ENCODE measurements at regions not wholly inside any gene's neighbourhood (a gene's known extent, or its start where the extent isn't known, plus 50 kb on each side); places are given as distances from the start of the nearest gene placed in this dataset.

DNA sequence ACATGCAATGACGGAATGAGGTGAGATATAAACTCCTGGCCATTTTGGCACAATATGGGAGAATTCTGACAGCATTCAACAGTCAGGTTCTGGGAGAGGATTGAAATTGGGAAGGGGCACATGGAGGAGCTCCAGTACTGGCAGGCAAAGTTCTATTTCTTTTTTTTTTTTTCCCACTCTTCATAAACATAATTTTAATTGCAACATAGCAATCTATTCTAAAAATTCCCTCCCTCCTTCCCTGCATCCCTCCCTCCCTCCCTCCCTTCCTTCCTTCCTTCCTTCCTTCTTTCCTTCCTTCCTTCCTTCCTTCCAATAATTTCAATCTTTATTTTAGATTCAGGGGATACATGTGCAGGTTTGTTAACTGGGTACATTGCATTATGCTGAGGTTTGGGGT, 93.2 kb downstream of the PTCSC3 start:
- DNase-seq, result no peak

DNA sequence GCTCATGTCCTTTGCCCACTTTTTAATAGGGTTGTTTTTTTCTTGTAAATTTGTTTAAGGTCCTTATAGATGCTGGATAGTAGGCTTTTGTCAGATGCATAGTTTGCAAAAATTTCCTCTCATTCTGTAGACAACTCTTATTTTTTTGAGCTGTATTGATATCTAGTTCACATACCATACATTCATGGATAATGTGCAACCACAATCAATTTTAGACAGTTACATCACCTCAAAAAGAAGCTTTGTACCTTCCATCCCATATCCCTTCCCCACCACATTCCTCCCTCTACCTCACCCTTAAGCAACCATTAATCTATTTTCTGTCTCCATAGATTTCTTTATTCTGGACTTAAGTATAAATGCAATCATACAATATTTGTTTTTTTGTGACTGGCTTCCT, 98.4 kb downstream of the PTCSC3 start:
- DNase-seq, result no peak

DNA sequence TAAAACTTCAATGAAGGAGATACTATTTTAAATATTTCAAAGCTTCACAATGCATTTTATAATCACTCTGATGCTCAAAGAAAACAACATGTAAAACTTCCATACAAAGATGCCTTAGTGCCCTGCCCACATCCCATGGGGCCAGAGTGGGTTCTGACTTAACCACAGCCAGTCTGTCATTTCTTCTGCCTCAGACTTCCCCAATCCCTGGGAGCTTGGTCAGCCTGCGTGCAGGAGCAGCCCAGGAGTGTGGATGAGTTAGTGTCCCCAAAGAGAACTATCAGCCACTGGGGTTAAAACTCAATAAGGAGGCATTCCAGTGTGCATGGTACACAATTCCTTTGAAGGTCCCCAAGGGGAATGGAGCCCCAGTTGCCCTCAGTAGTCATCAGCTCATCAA, 100.3 kb downstream of the PTCSC3 start:
- no peak for DNase-seq

DNA sequence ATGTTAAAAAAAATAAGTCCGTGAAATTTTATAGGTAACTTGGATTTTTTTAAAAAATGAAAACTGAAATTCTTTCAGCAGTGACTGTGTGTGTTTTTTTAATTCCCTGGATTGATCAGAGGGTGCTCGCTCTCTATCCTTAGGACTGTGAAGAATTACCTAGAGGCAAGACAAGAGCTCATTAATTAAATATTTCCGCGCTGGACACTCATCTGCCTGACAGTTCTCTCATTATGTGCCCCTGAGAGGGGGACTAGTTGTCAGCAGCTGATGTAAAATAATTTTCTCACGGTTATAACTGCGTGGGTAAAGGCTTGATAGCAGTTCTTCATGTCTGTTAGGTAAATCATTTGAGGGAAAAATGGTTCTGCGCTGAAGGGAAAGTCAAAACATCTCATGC, 101.3 kb downstream of the PTCSC3 start:
- DNase-seq, result no peak

DNA sequence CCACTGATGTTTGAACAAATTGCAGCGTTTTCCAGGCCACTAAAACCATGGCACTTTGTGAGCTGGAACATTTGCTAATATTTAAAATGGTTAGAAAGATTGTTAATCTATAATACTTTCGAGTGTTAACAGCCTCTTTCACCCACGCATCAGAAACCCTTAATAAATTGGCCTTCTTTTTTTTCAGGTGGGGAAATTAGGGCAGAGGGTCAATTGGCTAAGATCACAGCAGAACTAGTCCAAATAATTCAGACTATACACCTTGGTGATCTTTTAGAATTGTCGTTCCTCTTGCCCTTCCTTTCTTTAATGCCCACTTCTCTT, 105.8 kb downstream of the PTCSC3 start:
- no peak for DNase-seq

DNA sequence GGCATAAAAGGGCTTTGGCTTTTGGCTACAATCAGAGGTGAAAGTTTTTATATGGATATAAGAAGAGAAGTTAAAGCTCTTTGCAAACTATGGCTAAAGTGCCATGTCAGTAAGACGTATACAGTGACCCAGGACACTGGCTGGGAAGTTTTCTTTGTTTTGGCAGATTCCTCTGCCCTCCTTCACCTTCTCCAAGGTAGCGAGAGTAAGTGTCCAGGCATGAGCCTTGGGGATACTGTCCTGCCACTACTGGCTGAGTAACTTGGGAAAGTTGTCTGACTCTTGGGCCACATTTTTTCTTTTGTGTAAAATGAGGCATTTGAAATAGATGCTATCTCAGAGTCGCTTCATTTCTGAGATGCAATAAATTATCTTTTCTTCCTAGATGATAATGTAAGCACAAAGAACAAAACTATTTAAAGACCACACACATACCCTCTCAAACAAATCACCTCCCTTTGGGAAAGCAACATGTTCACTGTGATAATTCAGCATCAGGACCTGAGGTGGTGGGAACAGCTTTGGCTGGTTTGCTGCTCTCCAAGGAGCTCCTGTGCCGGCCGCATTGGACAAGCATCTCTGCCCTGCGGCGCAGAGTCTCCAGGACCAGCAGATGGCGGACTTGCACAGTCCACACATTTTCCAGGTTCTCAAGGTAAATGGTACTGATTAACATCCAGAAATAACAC, 106.3 kb downstream of the PTCSC3 start:
- DNase-seq, result no peak

DNA sequence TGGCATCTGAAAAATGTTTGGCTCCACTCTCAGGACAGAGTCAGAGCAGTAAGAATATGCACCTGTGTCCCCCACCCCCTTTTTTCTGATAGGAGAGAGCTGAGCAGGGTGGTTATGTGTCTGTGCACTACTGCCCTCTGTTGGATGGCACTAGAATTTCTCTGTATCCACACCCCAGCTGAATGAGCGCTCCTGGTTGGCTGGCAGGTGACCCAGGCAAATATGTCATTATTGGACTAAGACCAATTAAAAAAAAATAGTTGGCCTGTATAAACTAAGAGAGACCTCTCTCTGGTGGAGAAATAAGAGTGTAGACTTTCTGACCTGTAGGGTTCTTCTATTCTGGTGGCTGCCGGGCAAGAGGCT, 107.0 kb downstream of the PTCSC3 start:
- DNase-seq, result no peak

DNA sequence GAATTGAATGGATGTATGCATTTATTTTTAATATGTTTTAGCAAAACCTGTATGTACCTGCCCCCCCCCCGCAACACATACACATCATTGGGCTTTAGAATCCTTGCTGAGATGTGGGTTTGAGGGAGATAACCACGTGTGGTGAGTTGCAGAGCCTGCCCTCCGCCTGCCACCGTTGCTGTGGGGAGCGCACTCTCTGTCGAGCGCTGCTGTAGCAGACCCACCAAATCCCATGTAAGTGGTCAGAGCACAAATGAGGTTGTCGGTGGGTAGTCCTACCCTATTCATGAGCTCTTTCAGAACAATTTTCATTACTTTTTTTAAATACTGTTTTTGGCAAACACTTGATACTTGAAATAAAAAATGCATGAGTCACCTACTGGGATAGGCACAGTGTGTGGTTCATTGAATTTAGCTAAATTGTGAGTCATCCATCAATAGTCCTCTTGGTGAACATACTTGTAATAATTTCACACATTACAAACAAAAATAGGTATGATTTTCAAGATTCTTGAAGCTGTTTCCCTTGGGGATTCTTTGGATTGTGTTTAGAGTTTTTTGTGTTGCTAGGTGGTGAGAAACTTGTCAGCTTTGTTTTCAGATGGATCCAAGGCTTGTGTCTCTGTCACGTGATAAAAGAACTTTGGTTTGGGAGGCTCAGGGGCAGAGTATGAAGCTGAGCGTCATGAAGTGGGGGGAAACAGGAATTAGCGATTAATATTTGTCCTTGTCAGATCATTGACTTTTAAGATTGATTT, 107.6 kb downstream of the PTCSC3 start:
- no peak for DNase-seq

DNA sequence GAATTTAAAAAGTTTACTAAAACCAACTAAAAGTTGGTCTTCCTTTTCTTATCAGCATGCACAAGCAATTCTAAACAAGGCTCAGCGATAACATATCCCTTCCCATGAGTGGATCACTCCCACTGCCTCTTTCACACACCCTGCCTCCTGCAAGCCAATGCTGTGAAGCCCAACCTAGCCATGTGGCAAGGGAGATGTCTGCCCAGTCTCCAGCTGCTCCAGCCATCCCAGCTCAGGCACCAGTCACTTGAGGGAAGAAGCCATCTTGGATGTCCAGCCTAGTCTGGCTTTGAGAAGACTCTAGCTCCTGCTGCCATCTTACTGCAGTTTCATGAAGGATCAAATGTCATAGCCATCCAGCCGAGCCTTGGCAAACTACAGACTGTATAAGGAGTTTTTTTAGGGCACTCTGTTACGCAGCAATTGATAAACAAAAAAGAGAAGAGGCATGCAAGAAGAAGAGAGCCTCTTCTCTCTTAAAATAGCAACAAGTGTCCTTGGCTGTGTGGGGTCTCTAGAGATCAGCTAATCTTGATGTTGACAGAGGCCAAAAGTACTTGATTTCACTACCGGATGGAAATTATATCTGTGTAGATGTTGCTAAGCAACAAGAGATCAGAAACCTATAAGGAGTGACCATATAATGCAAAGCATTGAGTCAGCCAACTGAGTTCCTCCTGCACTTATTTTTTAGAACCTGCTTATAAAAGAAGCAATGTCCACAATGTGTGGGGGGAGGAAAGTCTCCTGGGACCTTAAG, 108.9 kb downstream of the PTCSC3 start:
- DNase-seq, result no peak

DNA sequence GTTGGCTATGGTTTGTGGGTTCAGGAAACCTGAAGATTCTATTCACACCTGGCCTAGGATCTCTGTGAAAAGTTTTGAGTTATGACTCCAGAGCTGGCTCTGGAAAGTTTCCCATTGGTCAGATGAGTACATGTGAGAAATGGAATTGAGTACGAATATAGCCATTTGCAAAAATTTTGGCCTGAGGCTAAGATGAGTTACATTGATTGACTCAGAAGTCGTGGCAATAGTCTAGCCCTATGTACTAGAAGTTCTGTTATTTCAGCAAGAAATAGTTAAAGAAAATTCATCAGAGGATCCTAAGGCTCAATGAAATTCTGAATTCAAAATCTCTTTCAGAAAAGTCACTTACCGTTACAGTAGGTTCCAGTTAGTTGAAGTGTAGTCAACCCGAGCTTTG, 109.9 kb downstream of the PTCSC3 start:
- DNase-seq, result no peak

DNA sequence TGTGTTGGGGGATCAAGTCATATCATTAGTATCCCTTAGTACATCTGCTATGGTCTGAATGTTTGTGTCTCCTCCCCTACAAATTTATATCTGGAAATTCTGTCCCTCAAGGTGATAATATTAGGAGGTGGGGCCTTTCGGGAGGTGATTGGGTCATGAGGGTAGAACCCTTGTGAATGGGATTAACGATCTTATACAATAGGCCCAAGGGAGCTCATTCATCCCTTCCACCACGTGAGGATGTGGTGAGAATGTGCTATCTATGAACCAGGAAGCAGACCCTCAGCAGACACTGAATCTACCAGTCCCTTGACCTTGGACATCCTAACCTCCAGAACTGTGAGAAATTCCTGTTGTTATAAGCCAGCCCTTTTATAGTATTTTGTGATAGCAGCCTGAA, 110.7 kb downstream of the PTCSC3 start:
- no peak for DNase-seq

DNA sequence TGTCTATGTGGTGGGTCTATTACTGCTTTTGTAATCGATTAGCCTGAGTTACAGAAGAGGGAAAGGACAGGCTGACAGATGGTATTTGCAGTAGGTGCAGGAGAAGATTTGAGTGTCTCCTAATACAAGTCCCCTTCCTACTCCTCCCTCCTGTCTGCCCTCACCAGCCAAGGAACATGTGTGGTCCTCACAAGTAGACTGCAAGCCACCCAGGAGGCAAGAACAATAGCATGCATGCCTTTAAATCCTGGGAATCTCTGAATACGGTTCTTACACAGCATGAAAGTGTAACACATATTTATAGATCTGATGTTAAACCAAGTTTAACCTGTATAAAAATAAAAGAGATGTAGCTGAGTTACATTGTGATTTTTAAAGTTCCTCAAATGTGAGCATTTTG, 117.0 kb downstream of the PTCSC3 start:
- no peak for DNase-seq

DNA sequence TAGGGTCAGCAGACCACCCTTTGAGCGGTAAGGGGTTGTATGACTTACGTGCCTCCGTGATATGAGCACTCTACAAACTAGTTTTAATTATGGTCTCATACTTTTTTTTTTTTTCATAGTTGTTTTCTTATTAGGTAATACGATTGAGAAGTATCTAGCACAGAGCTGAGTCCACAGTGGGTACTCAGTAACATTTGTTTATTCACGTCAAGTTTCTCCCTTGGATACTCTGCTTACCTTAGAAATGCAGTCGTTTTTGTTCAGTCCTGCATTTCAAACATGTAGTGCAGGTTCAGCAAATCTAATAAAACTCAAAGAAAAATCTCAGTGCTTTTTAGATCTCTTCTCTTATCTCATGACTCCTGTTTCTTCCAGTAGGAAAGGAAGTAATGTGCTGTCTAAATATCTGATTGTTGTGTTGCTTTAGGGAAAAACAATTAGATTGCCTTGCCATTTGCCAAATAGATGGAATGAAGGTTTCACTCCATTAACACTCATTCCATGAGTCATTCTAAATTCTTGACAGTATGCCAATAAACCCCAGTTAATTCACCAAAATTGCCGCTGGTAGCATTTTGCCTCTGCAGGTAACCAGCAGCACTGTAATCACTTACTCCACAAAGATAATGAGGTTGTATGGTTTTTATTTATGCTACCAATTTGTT, 118.9 kb downstream of the PTCSC3 start:
- no peak for DNase-seq

DNA sequence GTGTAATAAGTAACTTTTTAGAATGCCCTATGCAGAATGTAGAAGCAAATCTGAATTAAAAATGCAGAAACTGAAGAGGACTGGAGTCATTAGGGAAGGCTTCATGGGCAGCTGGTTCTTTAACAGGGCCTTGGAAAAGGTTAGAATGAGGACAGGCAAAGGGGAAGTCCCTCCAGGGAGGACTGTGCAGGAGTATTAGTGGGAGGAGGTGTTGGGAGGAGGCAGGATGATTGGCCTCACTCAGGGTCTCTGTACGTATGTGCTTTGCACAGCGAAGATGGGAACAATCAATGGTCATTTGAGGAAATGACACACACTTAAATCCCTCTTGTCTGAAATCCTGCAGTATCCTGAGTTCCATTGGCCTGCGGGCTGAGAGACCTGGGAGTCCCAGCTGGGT, 119.7 kb downstream of the PTCSC3 start:
- no peak for DNase-seq

DNA sequence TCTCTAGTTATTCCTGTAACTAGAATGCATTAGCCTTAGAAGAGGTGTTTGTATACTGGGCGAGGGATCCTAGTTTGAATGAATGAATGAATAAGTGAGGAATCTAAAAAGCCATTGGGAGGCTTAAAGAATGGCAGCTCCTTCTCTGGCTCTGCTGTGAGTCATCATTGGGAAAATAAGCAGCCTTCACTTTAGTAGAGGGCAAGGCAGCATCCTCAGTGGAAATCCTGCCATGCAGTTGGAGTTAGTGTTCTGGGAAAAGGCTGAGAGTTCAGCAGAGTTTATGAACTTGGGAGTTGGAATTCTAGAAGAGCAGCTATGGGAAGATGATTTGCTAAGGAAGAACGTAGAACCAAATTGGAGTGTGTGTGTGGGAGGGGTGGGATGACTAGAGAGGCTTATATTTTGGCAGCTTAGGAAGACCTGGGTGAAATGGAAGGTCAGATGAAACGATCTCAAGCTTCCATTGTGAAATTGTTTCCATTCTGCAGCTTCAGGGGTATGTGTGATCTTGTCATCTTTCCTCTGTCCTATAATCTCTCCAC, 120.8 kb downstream of the PTCSC3 start:
- no peak for DNase-seq

DNA sequence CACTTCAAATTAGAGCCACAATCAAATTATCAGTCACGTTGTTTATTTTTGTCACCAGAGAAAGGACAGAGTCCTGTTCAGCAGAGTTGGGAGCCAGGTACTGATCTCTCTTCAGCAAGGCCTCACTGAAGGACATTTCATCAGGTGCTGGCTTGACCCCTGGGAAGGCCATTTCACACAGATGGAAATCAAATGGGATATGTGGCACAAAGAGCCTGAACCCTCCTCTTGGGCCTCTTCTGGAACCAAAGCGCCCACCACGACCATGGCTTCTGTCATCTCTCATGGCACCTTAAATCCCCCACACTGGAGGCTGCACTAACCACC, 121.5 kb downstream of the PTCSC3 start:
- DNase-seq, result no peak

DNA sequence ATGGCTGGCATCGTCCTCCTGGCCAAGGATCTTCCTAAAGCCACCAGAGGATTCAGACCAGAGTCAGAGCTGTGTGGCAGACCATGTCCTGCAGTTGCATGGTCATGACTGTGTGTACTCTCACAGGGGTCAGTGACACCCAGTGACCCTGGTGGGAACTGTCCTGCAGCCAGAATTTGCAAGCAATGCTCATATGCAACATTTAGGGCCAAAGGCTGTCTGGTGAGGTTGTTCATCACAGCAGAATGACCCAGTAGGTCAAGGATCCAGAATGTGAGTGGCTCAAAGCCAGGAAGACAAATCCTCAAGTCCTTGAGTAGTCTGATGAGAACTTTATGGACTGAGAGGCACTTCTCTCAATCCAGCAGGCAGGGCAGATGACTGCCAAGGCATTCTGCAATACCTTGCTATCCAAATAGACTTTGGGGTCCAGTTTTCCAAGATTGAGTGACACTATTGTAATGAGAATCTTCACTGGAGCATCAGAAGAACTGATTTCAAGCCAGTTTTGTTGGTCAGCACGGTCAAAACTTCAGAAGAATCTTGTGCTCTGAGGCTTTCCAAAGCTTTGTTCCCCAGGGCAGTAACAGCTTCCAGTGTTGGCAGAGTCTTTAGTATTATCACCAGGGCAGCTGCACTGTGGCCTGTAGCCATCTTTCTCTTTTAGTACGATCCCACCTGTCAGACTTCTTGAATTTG, 122.0 kb downstream of the PTCSC3 start:
- DNase-seq, result no peak

DNA sequence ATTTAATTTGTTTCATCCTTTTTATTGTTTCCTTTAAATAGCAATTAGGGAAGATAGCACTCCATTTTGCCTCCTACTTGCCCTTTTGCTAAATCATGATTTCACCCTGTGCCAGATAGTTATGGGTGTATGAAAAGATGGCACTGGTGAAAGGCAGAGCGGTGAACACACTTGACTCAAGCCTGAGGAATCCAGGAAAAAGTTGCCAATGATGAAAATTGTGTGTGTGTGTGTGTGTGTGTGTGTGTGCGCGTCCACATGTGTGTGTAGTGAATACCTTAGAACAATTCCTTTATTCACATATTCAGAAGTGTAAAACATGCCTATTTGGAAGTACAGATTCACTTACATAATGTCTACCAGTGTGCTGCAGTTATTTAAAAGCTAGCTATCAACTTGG, 123.8 kb downstream of the PTCSC3 start:
- no peak for DNase-seq

DNA sequence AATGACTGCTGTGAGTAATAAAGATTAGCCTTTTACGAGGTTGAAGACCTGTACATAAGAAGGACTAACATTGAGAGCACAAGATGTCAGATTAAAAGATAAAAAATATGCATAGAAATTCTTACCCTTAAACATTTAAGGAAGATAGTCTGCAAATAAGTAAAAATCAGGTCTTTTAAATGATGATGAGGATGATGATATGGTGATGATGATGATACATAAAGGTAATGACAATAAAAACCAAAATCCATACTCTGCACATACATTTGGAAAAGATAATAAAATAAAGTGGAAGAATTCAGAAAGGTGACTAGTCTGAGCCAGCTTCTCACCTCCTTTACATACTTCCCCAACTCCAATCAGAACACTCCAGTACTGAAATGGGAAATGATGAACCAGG, 124.5 kb downstream of the PTCSC3 start:
- DNase-seq, result no peak

DNA sequence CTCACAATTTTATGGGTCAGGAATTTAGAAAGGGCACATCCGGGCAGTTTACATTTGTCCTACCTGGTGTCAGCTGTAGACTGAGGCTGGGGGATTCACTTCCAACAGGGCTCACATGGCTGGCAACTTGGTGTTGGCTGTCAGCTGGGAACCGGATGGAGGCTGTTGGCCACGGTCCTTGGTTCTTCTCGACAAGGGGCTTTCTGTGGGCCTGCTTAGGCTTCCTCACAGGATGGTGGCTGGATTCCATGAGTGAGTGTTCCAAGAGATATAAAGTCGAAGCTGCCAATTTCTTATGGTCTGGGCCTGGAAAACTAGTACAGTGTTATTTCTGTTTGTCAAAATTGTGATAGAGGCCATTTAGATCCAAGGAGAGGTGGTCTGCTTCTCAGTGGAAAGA, 127.9 kb downstream of the PTCSC3 start:
- no peak for DNase-seq

DNA sequence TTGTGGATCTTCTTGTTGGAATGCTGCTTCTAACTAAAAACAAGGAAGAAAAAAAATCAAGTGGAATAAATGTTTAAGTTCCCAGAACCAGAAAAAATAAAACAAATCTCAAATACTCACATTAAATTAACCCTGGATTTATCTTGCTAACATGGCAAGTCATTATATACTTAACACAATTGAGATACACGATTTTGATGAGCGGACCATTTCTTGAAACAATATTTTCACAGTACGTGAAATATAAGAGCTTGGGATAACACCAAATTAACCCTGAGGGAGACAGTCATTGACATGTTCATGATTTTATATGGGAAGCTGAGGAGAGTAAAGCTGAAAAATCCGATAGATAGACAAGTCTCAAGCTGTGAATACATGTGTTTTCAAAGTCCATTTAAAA, 128.6 kb downstream of the PTCSC3 start:
- no peak for DNase-seq

DNA sequence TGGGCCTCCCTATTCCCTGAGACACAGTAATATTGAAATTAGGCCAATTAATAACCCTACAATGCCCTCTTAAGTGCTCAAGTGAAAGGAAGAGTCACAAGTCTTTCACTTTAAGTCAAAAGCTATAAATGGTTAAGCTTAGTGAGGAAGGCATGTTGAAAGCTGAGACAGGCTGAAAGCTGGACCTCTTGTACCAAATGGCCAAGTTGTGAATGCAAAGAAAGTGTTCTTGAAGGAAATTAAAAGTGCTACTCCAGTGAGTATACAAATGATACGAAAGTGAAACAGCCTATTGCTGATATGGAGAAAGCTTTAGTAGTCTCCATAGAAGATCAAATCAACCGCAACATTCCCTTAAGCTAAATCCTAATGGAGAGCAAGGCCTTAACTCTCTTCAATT, 140.8 kb downstream of the PTCSC3 start:
- no peak for DNase-seq

DNA sequence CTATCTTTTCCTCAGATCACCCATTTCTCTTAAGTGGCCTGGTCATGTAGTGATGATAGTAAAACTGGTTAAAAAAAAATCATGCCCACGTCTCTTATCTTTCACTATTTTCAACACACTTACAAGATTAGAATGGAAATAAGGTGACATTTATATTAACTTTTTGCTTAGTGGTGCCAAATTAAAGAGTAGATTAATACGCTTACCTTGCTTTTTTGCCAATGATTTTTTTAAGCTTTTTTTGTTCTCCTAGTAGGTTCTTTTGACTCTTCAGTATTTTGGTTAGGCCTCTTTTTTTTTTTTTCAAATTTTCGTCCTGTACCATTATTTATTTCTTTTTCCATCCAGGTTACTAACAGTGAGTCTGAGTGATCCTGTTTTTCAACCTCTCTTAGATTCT, 147.9 kb downstream of the PTCSC3 start:
- no peak for DNase-seq

All from stimulated activated naive CD4-positive, alpha-beta T cell treated with Interleukin-2 at 50 U/mL for 16 hours (primary cell).